ENCODE measurements at regions not wholly inside any gene's neighbourhood (a gene's known extent, or its start where the extent isn't known, plus 50 kb on each side); places are given as distances from the start of the nearest gene placed in this dataset.
"Not testable (repeated sequence)": the region's sequence is repeated elsewhere in the genome, so short reads cannot be mapped to it uniquely, and the experiment has no call there.

GRCh38 chr13:76307142-76307541, 579.1 kb downstream of the KCTD12 start:
- ATAC-seq, result peak; percentile 46
- DNase-seq (ENCODE audit: missing footprints), result no peak
- intact Hi-C loops (cut with DNase I), result no loop called here

GRCh38 chr13:76300688-76301087, 585.5 kb downstream of the KCTD12 start:
- DNase-seq (ENCODE audit: missing footprints), result no peak
- intact Hi-C loops (cut with DNase I), result no loop called here
- ATAC-seq, result no peak

GRCh38 chr13:76297331-76297730, 588.9 kb downstream of the KCTD12 start:
- ATAC-seq, result no peak
- no peak for DNase-seq (ENCODE audit: missing footprints)
- intact Hi-C loops (cut with DNase I), result loop anchor here (10.0 kb wide), 1 partner anchor 63 kb away; no protein-coding TSS in a partner anchor

- ATAC-seq (no peak), DNase-seq (ENCODE audit: missing footprints) (no peak)
- intact Hi-C loops (cut with DNase I), result loop anchor here (10.0 kb wide), 1 partner anchor 62 kb away; no protein-coding TSS in a partner anchor
Measured at GRCh38 chr13:76296751-76297150, 589.5 kb downstream of the KCTD12 start.

- ATAC-seq; DNase-seq (ENCODE audit: missing footprints): not testable (repeated sequence)
- intact Hi-C loops (cut with DNase I), result loop anchor here (10.0 kb wide), 1 partner anchor 60 kb away; no protein-coding TSS in a partner anchor
Measured at GRCh38 chr13:76295020-76295419, 591.2 kb downstream of the KCTD12 start.

- DNase-seq (ENCODE audit: missing footprints), result no peak
- peak; percentile 57 for ATAC-seq
- intact Hi-C loops (cut with DNase I), result loop anchor here (10.0 kb wide), 1 partner anchor 59 kb away; no protein-coding TSS in a partner anchor
Measured at GRCh38 chr13:76293751-76294150, 592.5 kb downstream of the KCTD12 start.

GRCh38 chr13:76293346-76293745, 592.9 kb downstream of the KCTD12 start:
- intact Hi-C loops (cut with DNase I), result loop anchor here (10.0 kb wide), 1 partner anchor 59 kb away; no protein-coding TSS in a partner anchor
- ATAC-seq, result no peak
- no peak for DNase-seq (ENCODE audit: missing footprints)

GRCh38 chr13:76292726-76293125, 593.5 kb downstream of the KCTD12 start:
- DNase-seq (ENCODE audit: missing footprints) (no peak), ATAC-seq (no peak)
- intact Hi-C loops (cut with DNase I), result loop anchor here (10.0 kb wide), 1 partner anchor 58 kb away; no protein-coding TSS in a partner anchor

- ATAC-seq, result no peak
- DNase-seq (ENCODE audit: missing footprints), result no peak
- intact Hi-C loops (cut with DNase I), result loop anchor here (10.0 kb wide), 1 partner anchor 57 kb away; no protein-coding TSS in a partner anchor
Measured at GRCh38 chr13:76292031-76292430, 594.2 kb downstream of the KCTD12 start.

- ATAC-seq, result no peak
- intact Hi-C loops (cut with DNase I), result no loop called here
- no peak for DNase-seq (ENCODE audit: missing footprints)
Measured at GRCh38 chr13:76289558-76289957, 596.6 kb downstream of the KCTD12 start.

GRCh38 chr13:76286178-76286577, 600.0 kb downstream of the KCTD12 start:
- intact Hi-C loops (cut with DNase I), result no loop called here
- no peak for ATAC-seq

GRCh38 chr13:76285463-76285862, 600.7 kb downstream of the KCTD12 start:
- DNase-seq (ENCODE audit: missing footprints), result no peak
- intact Hi-C loops (cut with DNase I), result no loop called here
- ATAC-seq, result no peak

More at GRCh38 chr13:76286178-76286577, 600.0 kb downstream of the KCTD12 start:
- no peak for DNase-seq (ENCODE audit: missing footprints)

- ATAC-seq; intact Hi-C loops (cut with DNase I); DNase-seq (ENCODE audit: missing footprints): not testable (repeated sequence)
Measured at GRCh38 chr13:76279766-76280165, 606.4 kb downstream of the KCTD12 start.

- no peak for ATAC-seq
- DNase-seq (ENCODE audit: missing footprints), result no peak
Measured at GRCh38 chr13:76271728-76272232, 614.4 kb downstream of the KCTD12 start.

GRCh38 chr13:76268307-76268706, 617.9 kb downstream of the KCTD12 start:
- DNase-seq (ENCODE audit: missing footprints); intact Hi-C loops (cut with DNase I); ATAC-seq: not testable (repeated sequence)

More at GRCh38 chr13:76271728-76272232, 614.4 kb downstream of the KCTD12 start:
- intact Hi-C loops (cut with DNase I), result no loop called here

GRCh38 chr13:76267216-76267615, 619.0 kb downstream of the KCTD12 start:
- intact Hi-C loops (cut with DNase I), result no loop called here
- ATAC-seq, result no peak

GRCh38 chr13:76266561-76266960, 619.6 kb downstream of the KCTD12 start:
- DNase-seq (ENCODE audit: missing footprints) (no peak), ATAC-seq (no peak)
- intact Hi-C loops (cut with DNase I), result no loop called here

More at GRCh38 chr13:76267216-76267615, 619.0 kb downstream of the KCTD12 start:
- DNase-seq (ENCODE audit: missing footprints), result no peak

GRCh38 chr13:76250211-76250610, 614.1 kb downstream of the LMO7 start:
- DNase-seq (ENCODE audit: missing footprints) (no peak), ATAC-seq (no peak)
- intact Hi-C loops (cut with DNase I), result no loop called here

GRCh38 chr13:76245920-76246319, 609.8 kb downstream of the LMO7 start:
- DNase-seq (ENCODE audit: missing footprints) (no peak), ATAC-seq (no peak)
- intact Hi-C loops (cut with DNase I), result no loop called here

- DNase-seq (ENCODE audit: missing footprints), result no peak
- no peak for ATAC-seq
- intact Hi-C loops (cut with DNase I), result no loop called here
Measured at GRCh38 chr13:76245211-76245610, 609.1 kb downstream of the LMO7 start.

- DNase-seq (ENCODE audit: missing footprints); intact Hi-C loops (cut with DNase I); ATAC-seq: not testable (repeated sequence)
Measured at GRCh38 chr13:76243120-76243519, 607.0 kb downstream of the LMO7 start.

Measured in Right ventricle myocardium inferior (tissue), 1 donor.